ENCODE measurements at regions not wholly inside any gene's neighbourhood (a gene's known extent, or its start where the extent isn't known, plus 50 kb on each side); places are given as distances from the start of the nearest gene placed in this dataset.
"Not testable (repeated sequence)": the region's sequence is repeated elsewhere in the genome, so short reads cannot be mapped to it uniquely, and the experiment has no call there.

- intact Hi-C loops (cut with micrococcal nuclease), result no loop called here
- no peak overlapping the region for H3K4me3 Mint-ChIP-seq
- H3K27me3 Mint-ChIP-seq (ENCODE audit: low read depth), result no peaks in the 10 kb centered on the region
- H3K27ac Mint-ChIP-seq, result no peak overlapping the region
- peaks cover 4% of the 10 kb centered on the region for H3K9me3 Mint-ChIP-seq
- CTCF ChIA-PET, result no interaction called here
- no peaks in the 10 kb centered on the region for H3K4me1 Mint-ChIP-seq (ENCODE audit: low read depth)
- H3K36me3 Mint-ChIP-seq (ENCODE audit: low read depth), result no peaks in the 10 kb centered on the region
- DNase-seq, result no peak
Observed at GRCh38 chr9:102840335-102840734, 154.8 kb upstream of the CYLC2 start.

GRCh38 chr9:102832814-102833213 is 162.3 kb upstream of the CYLC2 start:
- intact Hi-C loops (cut with micrococcal nuclease), result no loop called here
- H3K4me1 Mint-ChIP-seq (ENCODE audit: low read depth), result no peaks in the 10 kb centered on the region
- no peak for DNase-seq
- CTCF ChIA-PET, result no interaction called here
- H3K27me3 Mint-ChIP-seq (ENCODE audit: low read depth), result no peaks in the 10 kb centered on the region
- H3K36me3 Mint-ChIP-seq (ENCODE audit: low read depth), result no peaks in the 10 kb centered on the region
- no peak overlapping the region for H3K27ac Mint-ChIP-seq
- peaks cover 2% of the 10 kb centered on the region for H3K9me3 Mint-ChIP-seq
- H3K4me3 Mint-ChIP-seq, result no peak overlapping the region

- Mint-ChIP-seq H3K27me3 (ENCODE audit: low read depth) (no peaks in the 10 kb centered on the region), H3K9me3 (peaks cover 5% of the 10 kb centered on the region), H3K36me3 (ENCODE audit: low read depth) (no peaks in the 10 kb centered on the region), H3K4me3 (no peak overlapping the region), H3K4me1 (ENCODE audit: low read depth) (no peaks in the 10 kb centered on the region), H3K27ac (no peak overlapping the region)
- CTCF ChIA-PET, result no interaction called here
- DNase-seq, result no peak
- intact Hi-C loops (cut with micrococcal nuclease), result no loop called here
Observed at GRCh38 chr9:102796244-102796643, 198.9 kb upstream of the CYLC2 start.

GRCh38 chr9:102795532-102795931 is 199.6 kb upstream of the CYLC2 start:
- CTCF ChIA-PET, result interaction anchor here (0.7 kb wide), 1 partner anchor 37 kb away, joined by 8 read pairs; no protein-coding TSS in a partner anchor
- intact Hi-C loops (cut with micrococcal nuclease), result no loop called here
- H3K36me3 Mint-ChIP-seq (ENCODE audit: low read depth), result no peaks in the 10 kb centered on the region

DNA sequence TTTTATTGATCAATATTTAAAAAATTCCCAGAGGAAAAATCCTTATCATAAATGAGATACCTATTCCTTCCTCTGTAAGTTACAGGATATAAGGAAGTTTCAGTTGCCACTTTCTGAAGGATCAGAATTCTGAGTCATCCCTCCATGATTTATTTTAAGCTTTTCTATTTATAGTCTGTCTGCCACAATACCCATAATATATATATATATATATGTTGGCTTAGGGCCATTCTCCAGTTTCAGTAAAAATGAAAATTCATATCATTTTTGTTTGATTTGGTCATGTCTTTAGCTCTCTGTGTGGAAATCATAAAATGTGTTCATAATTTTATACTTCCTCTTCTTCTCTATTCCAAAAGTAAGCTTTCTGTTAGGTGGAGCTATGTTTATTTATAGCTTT is 215.8 kb upstream of the CYLC2 start:
- Mint-ChIP-seq H3K4me3 (no peak overlapping the region), H3K27ac (no peak overlapping the region), H3K36me3 (ENCODE audit: low read depth) (no peaks in the 10 kb centered on the region), H3K4me1 (ENCODE audit: low read depth) (no peaks in the 10 kb centered on the region), H3K27me3 (ENCODE audit: low read depth) (no peaks in the 10 kb centered on the region), H3K9me3 (no peaks in the 10 kb centered on the region)
- intact Hi-C loops (cut with micrococcal nuclease), result no loop called here
- DNase-seq, result no peak
- CTCF ChIA-PET, result no interaction called here

More at GRCh38 chr9:102795532-102795931, 199.6 kb upstream of the CYLC2 start:
- no peak for DNase-seq
- peaks cover 4% of the 10 kb centered on the region for H3K9me3 Mint-ChIP-seq
- H3K27me3 Mint-ChIP-seq (ENCODE audit: low read depth), result no peaks in the 10 kb centered on the region
- no peaks in the 10 kb centered on the region for H3K4me1 Mint-ChIP-seq (ENCODE audit: low read depth)
- H3K27ac Mint-ChIP-seq, result no peak overlapping the region
- no peak overlapping the region for H3K4me3 Mint-ChIP-seq

DNA sequence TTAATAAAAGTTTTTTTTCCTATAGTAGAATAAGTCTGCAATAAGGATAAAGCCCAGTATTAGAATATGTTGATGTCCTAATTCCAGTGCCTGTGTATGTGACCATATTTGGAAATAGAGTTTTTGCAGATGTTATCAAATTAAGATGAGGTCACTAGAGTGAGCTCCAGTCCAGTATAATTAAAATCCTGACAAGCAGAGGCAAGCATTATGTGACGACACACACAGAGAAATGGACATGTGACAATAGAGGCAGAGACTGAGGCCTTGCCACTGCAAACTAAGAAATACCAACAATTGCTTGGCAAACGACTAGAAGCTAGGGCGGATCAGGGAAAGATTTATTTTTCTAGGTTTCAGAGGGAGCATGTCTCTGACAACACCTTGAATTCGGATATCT is 216.4 kb upstream of the CYLC2 start:
- no peaks in the 10 kb centered on the region for H3K27me3 Mint-ChIP-seq (ENCODE audit: low read depth)
- intact Hi-C loops (cut with micrococcal nuclease), result no loop called here
- no peaks in the 10 kb centered on the region for H3K4me1 Mint-ChIP-seq (ENCODE audit: low read depth)
- no peaks in the 10 kb centered on the region for H3K36me3 Mint-ChIP-seq (ENCODE audit: low read depth)
- H3K27ac Mint-ChIP-seq, result no peak overlapping the region
- H3K9me3 Mint-ChIP-seq, result no peaks in the 10 kb centered on the region
- CTCF ChIA-PET, result no interaction called here
- no peak for DNase-seq
- H3K4me3 Mint-ChIP-seq, result no peak overlapping the region

- Mint-ChIP-seq H3K36me3 (ENCODE audit: low read depth) (no peaks in the 10 kb centered on the region), H3K27me3 (ENCODE audit: low read depth) (no peaks in the 10 kb centered on the region), H3K27ac (no peak overlapping the region), H3K4me1 (ENCODE audit: low read depth) (no peaks in the 10 kb centered on the region), H3K4me3 (no peak overlapping the region), H3K9me3 (peaks cover 5% of the 10 kb centered on the region)
- DNase-seq, result no peak
- intact Hi-C loops (cut with micrococcal nuclease), result no loop called here
- CTCF ChIA-PET, result no interaction called here
Observed at GRCh38 chr9:102770704-102771103, 224.4 kb upstream of the CYLC2 start.

DNA sequence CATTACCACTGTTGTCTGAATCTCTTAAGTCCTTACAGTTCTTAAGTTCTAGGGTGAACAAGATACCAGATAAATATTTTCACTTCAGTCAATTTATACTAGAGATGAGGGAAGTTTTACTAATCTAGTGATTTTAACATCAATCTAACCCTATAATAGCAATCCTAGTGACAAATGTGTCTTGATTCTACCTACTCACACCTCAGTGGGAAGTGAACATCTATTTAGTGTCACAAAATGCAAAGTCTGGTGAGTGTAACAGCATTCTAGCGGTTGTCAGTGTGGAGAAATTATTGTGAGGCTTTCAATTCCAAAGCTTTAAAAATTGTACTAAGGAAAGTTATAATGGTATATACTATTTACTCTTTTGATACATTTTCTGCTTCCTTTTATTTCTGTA is 225.8 kb upstream of the CYLC2 start:
- CTCF ChIA-PET, result no interaction called here
- H3K27me3 Mint-ChIP-seq (ENCODE audit: low read depth), result no peaks in the 10 kb centered on the region
- H3K9me3 Mint-ChIP-seq, result peaks cover 5% of the 10 kb centered on the region
- H3K36me3 Mint-ChIP-seq (ENCODE audit: low read depth), result no peaks in the 10 kb centered on the region
- no peak overlapping the region for H3K27ac Mint-ChIP-seq
- no peak overlapping the region for H3K4me3 Mint-ChIP-seq
- H3K4me1 Mint-ChIP-seq (ENCODE audit: low read depth), result no peaks in the 10 kb centered on the region
- DNase-seq, result no peak
- intact Hi-C loops (cut with micrococcal nuclease), result no loop called here

GRCh38 chr9:102768002-102768401 is 227.1 kb upstream of the CYLC2 start:
- H3K4me3 Mint-ChIP-seq, result no peak overlapping the region
- CTCF ChIA-PET, result no interaction called here
- intact Hi-C loops (cut with micrococcal nuclease), result no loop called here
- no peaks in the 10 kb centered on the region for H3K36me3 Mint-ChIP-seq (ENCODE audit: low read depth)
- H3K27me3 Mint-ChIP-seq (ENCODE audit: low read depth), result no peaks in the 10 kb centered on the region
- peaks cover 5% of the 10 kb centered on the region for H3K9me3 Mint-ChIP-seq
- H3K4me1 Mint-ChIP-seq (ENCODE audit: low read depth), result no peaks in the 10 kb centered on the region
- no peak for DNase-seq
- no peak overlapping the region for H3K27ac Mint-ChIP-seq

- no peak for DNase-seq
- CTCF ChIA-PET, result no interaction called here
- Mint-ChIP-seq H3K27ac (no peak overlapping the region), H3K4me1 (ENCODE audit: low read depth) (no peaks in the 10 kb centered on the region), H3K36me3 (ENCODE audit: low read depth) (no peaks in the 10 kb centered on the region), H3K9me3 (peaks cover 2% of the 10 kb centered on the region), H3K4me3 (no peak overlapping the region), H3K27me3 (ENCODE audit: low read depth) (no peaks in the 10 kb centered on the region)
- intact Hi-C loops (cut with micrococcal nuclease), result no loop called here
Observed at GRCh38 chr9:102767076-102767475, 228.1 kb upstream of the CYLC2 start.

DNA sequence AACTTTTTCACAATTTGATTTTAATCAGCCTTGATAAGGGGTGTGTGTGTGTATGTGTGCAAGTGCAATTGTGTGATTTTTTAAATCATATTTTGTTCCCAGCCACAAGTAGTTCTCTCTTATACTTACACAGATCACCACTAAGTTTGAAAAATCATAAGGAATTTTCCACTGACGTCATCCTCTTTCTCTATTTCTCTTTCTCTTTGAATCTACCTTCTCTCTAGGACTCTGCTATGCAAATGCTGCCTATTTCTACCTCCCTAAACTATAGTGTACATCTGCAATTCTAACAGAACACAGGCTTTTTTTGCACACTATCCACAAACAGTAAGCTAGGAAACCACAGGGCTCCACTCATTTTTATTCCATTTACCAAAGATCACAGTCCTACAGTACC is 254.6 kb upstream of the CYLC2 start:
- Mint-ChIP-seq H3K27ac (no peak overlapping the region), H3K9me3 (peaks cover 13% of the 10 kb centered on the region), H3K4me3 (no peak overlapping the region), H3K36me3 (ENCODE audit: low read depth) (no peaks in the 10 kb centered on the region), H3K27me3 (ENCODE audit: low read depth) (no peaks in the 10 kb centered on the region), H3K4me1 (ENCODE audit: low read depth) (no peaks in the 10 kb centered on the region)
- DNase-seq, result no peak
- CTCF ChIA-PET, result no interaction called here
- intact Hi-C loops (cut with micrococcal nuclease), result no loop called here

DNA sequence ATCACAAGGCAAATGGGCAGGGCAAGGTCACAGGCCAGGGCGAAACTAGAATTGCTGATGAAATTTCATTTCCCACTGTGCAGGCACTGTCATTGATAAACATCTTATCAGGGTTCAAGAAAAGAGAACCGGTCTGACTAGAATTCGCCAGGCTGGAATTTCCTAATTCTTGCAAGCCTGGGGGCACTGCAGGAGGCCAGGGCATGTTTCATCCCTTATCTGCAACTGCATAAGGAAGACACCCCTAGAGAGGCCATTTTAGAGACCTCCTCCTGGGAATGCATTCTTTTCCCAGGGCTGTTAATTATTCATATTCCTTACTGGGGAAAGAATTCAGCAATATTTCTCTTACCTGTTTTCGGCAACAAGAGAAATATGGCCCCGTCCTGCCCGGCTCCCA is 266.2 kb upstream of the CYLC2 start:
- intact Hi-C loops (cut with micrococcal nuclease), result no loop called here
- Mint-ChIP-seq H3K36me3 (ENCODE audit: low read depth) (no peaks in the 10 kb centered on the region), H3K4me1 (ENCODE audit: low read depth) (no peaks in the 10 kb centered on the region), H3K4me3 (no peak overlapping the region), H3K27ac (no peak overlapping the region), H3K9me3 (peaks cover 10% of the 10 kb centered on the region), H3K27me3 (ENCODE audit: low read depth) (no peaks in the 10 kb centered on the region)
- CTCF ChIA-PET, result no interaction called here
- DNase-seq, result no peak

- DNase-seq, result no peak
- no peak overlapping the region for H3K27ac Mint-ChIP-seq
Observed at GRCh38 chr9:102714184-102714583, 280.9 kb upstream of the CYLC2 start.

GRCh38 chr9:102712910-102713309 is 282.2 kb upstream of the CYLC2 start:
- H3K27me3 Mint-ChIP-seq (ENCODE audit: low read depth); H3K27ac Mint-ChIP-seq; H3K4me3 Mint-ChIP-seq; H3K36me3 Mint-ChIP-seq (ENCODE audit: low read depth); DNase-seq; intact Hi-C loops (cut with micrococcal nuclease); H3K4me1 Mint-ChIP-seq (ENCODE audit: low read depth); CTCF ChIA-PET: not testable (repeated sequence)
- peaks cover 18% of the 10 kb centered on the region for H3K9me3 Mint-ChIP-seq

More at GRCh38 chr9:102714184-102714583, 280.9 kb upstream of the CYLC2 start:
- no peaks in the 10 kb centered on the region for H3K27me3 Mint-ChIP-seq (ENCODE audit: low read depth)
- intact Hi-C loops (cut with micrococcal nuclease), result no loop called here
- no peaks in the 10 kb centered on the region for H3K36me3 Mint-ChIP-seq (ENCODE audit: low read depth)
- peaks cover 21% of the 10 kb centered on the region for H3K9me3 Mint-ChIP-seq
- H3K4me1 Mint-ChIP-seq (ENCODE audit: low read depth), result no peaks in the 10 kb centered on the region
- H3K4me3 Mint-ChIP-seq, result no peak overlapping the region
- CTCF ChIA-PET, result no interaction called here

Measured in activated naive CD4-positive, alpha-beta T cell treated with anti-CD3 and anti-CD28 coated beads for 36 hours (primary cell).